ENCODE measurements at regions not wholly inside any gene's neighbourhood (a gene's known extent, or its start where the extent isn't known, plus 50 kb on each side); places are given as distances from the start of the nearest gene placed in this dataset.

GRCh38 chr18:47542551-47542950 is 291.1 kb upstream of the SKOR2 start:
- in situ Hi-C loops (cut with MboI; ENCODE audit: low sequenced_read_pairs, unreplicated experiment) = no loop called here
- no peak for DNase-seq (ENCODE audit: low spot score)
- TF ChIP-seq CTCF (IDR thresholded peaks at IDR 0.05; ENCODE audit: borderline replicate concordance, control extremely low read depth, extremely low read depth, insufficient read depth, missing control alignments) = no peak

- no peak for TF ChIP-seq CTCF (IDR thresholded peaks at IDR 0.05; ENCODE audit: borderline replicate concordance, control extremely low read depth, extremely low read depth, insufficient read depth, missing control alignments)
- no peak for DNase-seq (ENCODE audit: low spot score)
- in situ Hi-C loops (cut with MboI; ENCODE audit: low sequenced_read_pairs, unreplicated experiment) = no loop called here
These were observed 280.3 kb upstream of the SKOR2 start for GRCh38 chr18:47531717-47532116.

DNA sequence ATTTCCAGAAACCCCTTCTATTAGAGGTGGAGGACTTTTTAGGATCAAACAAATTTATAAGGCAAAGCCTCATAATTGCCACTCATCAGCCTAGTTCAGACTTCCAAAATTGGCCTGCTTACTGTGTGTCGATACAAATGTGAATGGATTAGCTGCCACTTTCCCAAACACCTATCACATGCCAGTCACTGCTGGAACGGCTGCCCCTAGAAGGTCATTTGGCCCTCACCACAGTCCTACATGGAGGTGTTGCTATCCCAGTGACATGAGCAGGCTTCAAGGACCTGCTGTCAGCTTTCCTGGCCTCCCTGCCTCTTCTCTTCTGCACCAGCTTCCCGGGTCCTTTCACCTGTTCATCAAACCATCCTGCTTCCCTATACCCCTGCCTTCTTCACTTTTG is 279.2 kb upstream of the SKOR2 start:
- no peak for TF ChIP-seq CTCF (IDR thresholded peaks at IDR 0.05; ENCODE audit: borderline replicate concordance, control extremely low read depth, extremely low read depth, insufficient read depth, missing control alignments)
- DNase-seq (ENCODE audit: low spot score) = no peak
- in situ Hi-C loops (cut with MboI; ENCODE audit: low sequenced_read_pairs, unreplicated experiment) = no loop called here

GRCh38 chr18:47528343-47528742 is 276.9 kb upstream of the SKOR2 start:
- DNase-seq (ENCODE audit: low spot score) = no peak
- no peak for TF ChIP-seq CTCF (IDR thresholded peaks at IDR 0.05; ENCODE audit: borderline replicate concordance, control extremely low read depth, extremely low read depth, insufficient read depth, missing control alignments)
- in situ Hi-C loops (cut with MboI; ENCODE audit: low sequenced_read_pairs, unreplicated experiment) = no loop called here

GRCh38 chr18:47526147-47526546 is 274.7 kb upstream of the SKOR2 start:
- DNase-seq (ENCODE audit: low spot score) = no peak
- no peak for TF ChIP-seq CTCF (IDR thresholded peaks at IDR 0.05; ENCODE audit: borderline replicate concordance, control extremely low read depth, extremely low read depth, insufficient read depth, missing control alignments)
- in situ Hi-C loops (cut with MboI; ENCODE audit: low sequenced_read_pairs, unreplicated experiment) = no loop called here

DNA sequence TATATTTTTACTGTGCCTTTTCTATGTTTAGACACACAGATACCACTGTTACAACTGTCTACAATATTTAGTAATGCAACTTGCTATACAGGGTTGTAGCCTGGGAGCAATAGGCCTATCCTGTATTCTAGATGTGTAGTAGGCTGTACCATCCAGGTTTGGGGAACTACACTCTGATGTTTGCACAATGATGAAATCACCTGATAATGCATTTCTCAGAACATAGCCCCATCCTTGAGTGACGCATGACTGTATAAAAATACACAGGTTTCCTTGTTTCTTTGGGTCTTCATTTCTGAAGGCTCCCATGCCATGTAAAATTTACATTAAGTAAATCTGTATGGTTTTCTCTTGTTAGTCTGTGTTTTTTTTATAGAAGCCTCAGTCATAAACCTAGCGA is 270.9 kb upstream of the SKOR2 start:
- in situ Hi-C loops (cut with MboI; ENCODE audit: low sequenced_read_pairs, unreplicated experiment) = no loop called here
- TF ChIP-seq CTCF (IDR thresholded peaks at IDR 0.05; ENCODE audit: borderline replicate concordance, control extremely low read depth, extremely low read depth, insufficient read depth, missing control alignments) = no peak
- no peak for DNase-seq (ENCODE audit: low spot score)

- no peak for DNase-seq (ENCODE audit: low spot score)
- no peak for TF ChIP-seq CTCF (IDR thresholded peaks at IDR 0.05; ENCODE audit: borderline replicate concordance, control extremely low read depth, extremely low read depth, insufficient read depth, missing control alignments)
- in situ Hi-C loops (cut with MboI; ENCODE audit: low sequenced_read_pairs, unreplicated experiment) = no loop called here
These were observed 268.8 kb upstream of the SKOR2 start for GRCh38 chr18:47520263-47520662.
